ENCODE measurements at regions not wholly inside any gene's neighbourhood (a gene's known extent, or its start where the extent isn't known, plus 50 kb on each side); places are given as distances from the start of the nearest gene placed in this dataset.

- TF ChIP-seq CTCF (IDR thresholded peaks at IDR 0.05 in 2 of 3, conservative IDR thresholded peaks at IDR 0.05 in 1 of 3; ENCODE audit: borderline replicate concordance in 1 of 3, insufficient read depth in 1 of 3, low read depth in 2 of 3, low read length in 2 of 3) (no peak), RAD21 (IDR thresholded peaks at IDR 0.05; ENCODE audit: low read depth) (no peak), EGR1 (IDR thresholded peaks at IDR 0.05; ENCODE audit: low read depth) (no peak), CBX3 (IDR thresholded peaks at IDR 0.05; ENCODE audit: low read depth) (no peak), ZFX (IDR thresholded peaks at IDR 0.05) (no peak), YY1 (IDR thresholded peaks at IDR 0.05; ENCODE audit: extremely low read depth, insufficient replicate concordance, low read depth, low read length) (no peak), CEBPB (IDR thresholded peaks at IDR 0.05; ENCODE audit: low read depth) (no peak), MAX (IDR thresholded peaks at IDR 0.05) (no peak)
Measured at GRCh38 chr4:32261196-32261595, 1541.0 kb downstream of the PCDH7 start (continued).

GRCh38 chr4:32268863-32269262 is 1548.7 kb downstream of the PCDH7 start:
- peak overlapping the region; percentile 63 for H2AFZ ChIP-seq (ENCODE audit: low read depth, low read length, poor library complexity, severe bottlenecking)
- no peaks in the 10 kb centered on the region for H3K9me2 ChIP-seq (ENCODE audit: insufficient read depth)
- H3K27ac ChIP-seq (ENCODE audit: low read depth, low read length): no peak overlapping the region
- no peak overlapping the region for H3K4me3 ChIP-seq (replicated peaks in 1 of 2; ENCODE audit: low read depth in 1 of 2, low read length in 2 of 2)
- no peaks in the 10 kb centered on the region for H4K20me1 ChIP-seq (ENCODE audit: insufficient read depth)
- no peaks in the 10 kb centered on the region for H3K4me1 ChIP-seq (ENCODE audit: control insufficient read depth in 1 of 2, insufficient read depth in 2 of 2, low read length in 2 of 2)
- H3K79me2 ChIP-seq (ENCODE audit: insufficient read depth, low read length): no peaks in the 10 kb centered on the region
- TF ChIP-seq ZBTB33 (IDR thresholded peaks at IDR 0.05; ENCODE audit: extremely low read depth, insufficient replicate concordance, low read length): no peak
- TF ChIP-seq SP1 (IDR thresholded peaks at IDR 0.05; ENCODE audit: low read depth): no peak
- TF ChIP-seq POLR2A (IDR thresholded peaks at IDR 0.05; ENCODE audit: borderline replicate concordance, extremely low read depth, insufficient read depth, insufficient read length): no peak
- no peak for TF ChIP-seq YY1 (IDR thresholded peaks at IDR 0.05; ENCODE audit: extremely low read depth, insufficient replicate concordance, low read depth, low read length)
- TF ChIP-seq RAD21 (IDR thresholded peaks at IDR 0.05; ENCODE audit: low read depth): peak; percentile 54
- peak in 2 of 3 experiments; percentile 18 to 31; a peak in 3 of 6 replicates for TF ChIP-seq CTCF (IDR thresholded peaks at IDR 0.05 in 2 of 3, conservative IDR thresholded peaks at IDR 0.05 in 1 of 3; ENCODE audit: borderline replicate concordance in 1 of 3, insufficient read depth in 1 of 3, low read depth in 2 of 3, low read length in 2 of 3)
- H3K36me3 ChIP-seq (ENCODE audit: control insufficient read depth in 1 of 2, insufficient read depth in 2 of 2, low read length in 2 of 2): no peaks in the 10 kb centered on the region
- no peaks in the 10 kb centered on the region for H3K27me3 ChIP-seq (ENCODE audit: insufficient read depth, low read length)
- intact Hi-C loops (cut with micrococcal nuclease): no loop called here
- H3K9me3 ChIP-seq (ENCODE audit: control insufficient read depth in 1 of 2, insufficient read depth in 1 of 2, low read depth in 1 of 2, low read length in 2 of 2): no peaks in the 10 kb centered on the region
- DNase-seq (ENCODE audit: low read depth, low spot score) (peak; percentile 7), ATAC-seq (no peak; the same call in 1 of the 2 replicates)
- ChIA-PET CTCF (no interaction called here), POLR2A (no interaction called here), RAD21 (ENCODE audit: low non-redundant PET in 1 of 2, low total read pairs in 2 of 2, uncharacterized antibody in 2 of 2, unreplicated experiment in 2 of 2) (no interaction called here)
- no peak overlapping the region for H3K9ac ChIP-seq (ENCODE audit: low read length)
- no TSS peak for BruUV-seq (replicated peaks)
- no peak overlapping the region for H3K4me2 ChIP-seq (ENCODE audit: low read length)

Data from HCT116 (cell line).